ENCODE measurements at regions not wholly inside any gene's neighbourhood (a gene's known extent, or its start where the extent isn't known, plus 50 kb on each side); places are given as distances from the start of the nearest gene placed in this dataset.

- no peaks in the 10 kb centered on the region for H3K36me3 ChIP-seq (replicated peaks; ENCODE audit: insufficient read depth, low read length)
- TF ChIP-seq CTCF (IDR thresholded peaks at IDR 0.05; ENCODE audit: low read length) (no peak), EZH2 (optimal IDR thresholded peaks at IDR 0.05; ENCODE audit: low read depth, low read length) (no peak), EZH2phosphoT487 (IDR thresholded peaks at IDR 0.05; ENCODE audit: low read length) (no peak)
- no peaks in the 10 kb centered on the region for H3F3A ChIP-seq (ENCODE audit: insufficient read depth, low read length)
- peaks cover 4% of the 10 kb centered on the region; the same call in 1 of the 2 replicates for H3K4me1 ChIP-seq (ENCODE audit: low read length)
- no peak overlapping the region for H2AFZ ChIP-seq (ENCODE audit: low read length)
- H3K4me3 ChIP-seq (ENCODE audit: low read length), result no peak overlapping the region
- H3K9me2 ChIP-seq (replicated peaks; ENCODE audit: insufficient read depth, low read length), result no peaks in the 10 kb centered on the region
- H4K20me1 ChIP-seq (ENCODE audit: insufficient read depth, low read length), result no peaks in the 10 kb centered on the region
- no peak for DNase-seq
- H3K4me2 ChIP-seq (ENCODE audit: low read depth, low read length), result no peak overlapping the region
- no peak overlapping the region for H3K27ac ChIP-seq (ENCODE audit: low read length)
- no peaks in the 10 kb centered on the region for H3K27me3 ChIP-seq (replicated peaks; ENCODE audit: insufficient read depth, low read length)
- H3K9ac ChIP-seq (ENCODE audit: low read length), result no peak overlapping the region
- H3K79me2 ChIP-seq (ENCODE audit: low read length), result no peaks in the 10 kb centered on the region
- no peaks in the 10 kb centered on the region for H3K9me3 ChIP-seq (replicated peaks; ENCODE audit: insufficient read depth, low read length)
These were observed 375.0 kb downstream of the IRX2 start for GRCh38 chr5:2376486-2376885.

DNA sequence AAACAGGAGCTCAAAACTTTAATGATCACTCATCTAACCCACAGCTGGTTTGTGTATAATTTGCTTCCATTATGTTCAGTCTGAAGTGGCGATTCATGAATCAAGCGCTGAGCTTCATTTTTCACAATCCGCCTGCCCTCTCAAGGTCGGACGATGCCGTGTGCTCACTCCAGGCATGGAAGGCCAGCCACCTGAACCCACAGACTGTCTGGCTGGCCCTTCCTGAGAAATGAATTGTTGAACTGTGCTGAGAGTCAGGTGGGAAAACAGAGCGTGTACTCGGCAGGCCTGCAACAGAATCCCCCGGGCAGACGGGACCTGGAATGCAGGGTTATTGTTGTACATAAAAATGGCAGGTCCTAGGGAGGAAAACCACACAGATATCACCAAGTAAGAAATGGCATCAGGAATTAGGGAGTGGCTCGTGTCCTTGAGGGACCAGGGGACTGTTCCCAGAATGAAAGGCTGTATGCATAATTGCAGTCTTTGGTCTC lies 375.7 kb downstream of the IRX2 start:
- DNase-seq, result no peak
- no peaks in the 10 kb centered on the region for H3K9me3 ChIP-seq (replicated peaks; ENCODE audit: insufficient read depth, low read length)
- TF ChIP-seq CTCF (IDR thresholded peaks at IDR 0.05; ENCODE audit: low read length) (no peak), EZH2 (optimal IDR thresholded peaks at IDR 0.05; ENCODE audit: low read depth, low read length) (no peak), EZH2phosphoT487 (IDR thresholded peaks at IDR 0.05; ENCODE audit: low read length) (no peak)

GRCh38 chr5:2375291-2375690 lies 376.2 kb downstream of the IRX2 start:
- Histone ChIP-seq H3K27me3 (replicated peaks; ENCODE audit: insufficient read depth, low read length) (no peaks in the 10 kb centered on the region), H3K9ac (ENCODE audit: low read length) (no peak overlapping the region), H3K4me1 (ENCODE audit: low read length) (peaks cover 4% of the 10 kb centered on the region; the same call in 1 of the 2 replicates), H4K20me1 (ENCODE audit: insufficient read depth, low read length) (no peaks in the 10 kb centered on the region), H3K4me2 (ENCODE audit: low read depth, low read length) (no peak overlapping the region), H3K9me2 (replicated peaks; ENCODE audit: insufficient read depth, low read length) (no peaks in the 10 kb centered on the region), H3F3A (ENCODE audit: insufficient read depth, low read length) (no peaks in the 10 kb centered on the region), H3K36me3 (replicated peaks; ENCODE audit: insufficient read depth, low read length) (no peaks in the 10 kb centered on the region), H3K9me3 (replicated peaks; ENCODE audit: insufficient read depth, low read length) (no peaks in the 10 kb centered on the region), H2AFZ (ENCODE audit: low read length) (no peak overlapping the region), H3K79me2 (ENCODE audit: low read length) (no peaks in the 10 kb centered on the region), H3K27ac (ENCODE audit: low read length) (no peak overlapping the region), H3K4me3 (ENCODE audit: low read length) (no peak overlapping the region)
- no peak for DNase-seq
- no peak for TF ChIP-seq EZH2 (optimal IDR thresholded peaks at IDR 0.05; ENCODE audit: low read depth, low read length)
- TF ChIP-seq CTCF (IDR thresholded peaks at IDR 0.05; ENCODE audit: low read length), result no peak
- no peak for TF ChIP-seq EZH2phosphoT487 (IDR thresholded peaks at IDR 0.05; ENCODE audit: low read length)

More for the DNA sequence above, 375.7 kb downstream of the IRX2 start:
- Histone ChIP-seq H4K20me1 (ENCODE audit: insufficient read depth, low read length) (no peaks in the 10 kb centered on the region), H3K79me2 (ENCODE audit: low read length) (no peaks in the 10 kb centered on the region), H3K27me3 (replicated peaks; ENCODE audit: insufficient read depth, low read length) (no peaks in the 10 kb centered on the region), H3K4me3 (ENCODE audit: low read length) (no peak overlapping the region), H3F3A (ENCODE audit: insufficient read depth, low read length) (no peaks in the 10 kb centered on the region), H3K4me2 (ENCODE audit: low read depth, low read length) (no peak overlapping the region), H3K9ac (ENCODE audit: low read length) (no peak overlapping the region), H3K9me2 (replicated peaks; ENCODE audit: insufficient read depth, low read length) (no peaks in the 10 kb centered on the region), H2AFZ (ENCODE audit: low read length) (no peak overlapping the region), H3K4me1 (ENCODE audit: low read length) (peaks cover 4% of the 10 kb centered on the region; the same call in 1 of the 2 replicates), H3K36me3 (replicated peaks; ENCODE audit: insufficient read depth, low read length) (no peaks in the 10 kb centered on the region), H3K27ac (ENCODE audit: low read length) (no peak overlapping the region)
